NOMO-1 (cell line): ENCODE measurements at regions not wholly inside any gene's neighbourhood (a gene's known extent, or its start where the extent isn't known, plus 50 kb on each side); places are given as distances from the start of the nearest gene placed in this dataset.
"Not testable (repeated sequence)": the region's sequence is repeated elsewhere in the genome, so short reads cannot be mapped to it uniquely, and the experiment has no call there.

Source experiments
- DNase-seq, 2 experiments: peaks; one replicate each; lab custom pipeline; 2025; ENCODE audit not compliant: unreplicated experiment in 2 of 2; lab: John Stamatoyannopoulos, UW

DNA sequence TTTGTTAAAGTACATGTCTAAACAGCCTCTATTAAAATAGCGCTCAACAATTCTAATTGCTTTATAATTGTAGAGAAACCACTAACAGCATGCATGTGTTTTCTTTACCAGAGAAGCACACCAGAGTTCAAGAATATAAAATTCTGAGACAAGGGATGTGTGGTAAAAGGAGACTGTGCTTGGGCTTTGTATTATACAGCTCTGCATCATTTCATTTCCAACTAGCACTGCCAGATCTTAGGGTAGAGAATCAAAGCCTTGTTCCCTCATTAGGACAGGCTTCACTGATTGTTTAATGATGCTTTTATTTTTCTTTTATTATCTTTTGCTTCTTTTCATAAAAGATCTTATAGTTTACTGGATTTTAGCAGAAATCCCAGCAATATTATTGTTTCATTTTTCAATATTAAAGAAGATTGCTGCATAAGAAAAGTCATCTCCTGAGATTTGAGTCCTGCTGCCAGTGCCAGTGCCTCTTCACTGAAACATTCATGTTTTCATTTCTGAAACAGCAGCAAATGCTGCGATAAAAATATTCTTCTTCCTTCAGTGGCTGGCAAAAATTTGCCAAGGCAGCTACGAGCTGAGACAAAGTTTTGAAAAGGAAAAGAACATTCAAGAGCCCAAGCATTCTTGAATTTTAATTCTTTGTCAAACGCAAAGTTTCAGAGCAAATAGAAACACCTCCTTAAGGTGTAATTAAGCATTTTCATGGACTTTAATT is 491.0 kb upstream of the PIK3R1 start:
- peak in 1 of 2 experiments; percentile 0 for DNase-seq

DNA sequence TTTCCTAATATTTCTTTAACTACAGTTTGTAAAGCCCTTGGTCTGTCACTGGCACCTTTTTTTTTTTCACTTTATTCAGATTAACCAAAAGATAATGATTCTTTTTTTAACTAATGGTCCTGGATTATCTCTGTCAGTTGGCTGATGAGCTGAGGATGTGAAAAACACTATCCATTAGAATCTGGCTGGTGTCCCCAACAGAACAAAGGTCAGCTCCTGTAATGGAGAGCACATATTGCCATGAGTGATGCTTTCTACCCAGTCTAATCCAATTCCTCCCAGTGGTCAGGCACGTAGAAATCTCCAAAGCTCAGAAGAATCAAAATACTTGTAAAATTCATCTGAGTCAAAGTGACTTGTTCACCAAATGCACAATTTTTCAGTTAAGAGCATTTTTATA is 491.7 kb upstream of the PIK3R1 start:
- no peak for DNase-seq

DNA sequence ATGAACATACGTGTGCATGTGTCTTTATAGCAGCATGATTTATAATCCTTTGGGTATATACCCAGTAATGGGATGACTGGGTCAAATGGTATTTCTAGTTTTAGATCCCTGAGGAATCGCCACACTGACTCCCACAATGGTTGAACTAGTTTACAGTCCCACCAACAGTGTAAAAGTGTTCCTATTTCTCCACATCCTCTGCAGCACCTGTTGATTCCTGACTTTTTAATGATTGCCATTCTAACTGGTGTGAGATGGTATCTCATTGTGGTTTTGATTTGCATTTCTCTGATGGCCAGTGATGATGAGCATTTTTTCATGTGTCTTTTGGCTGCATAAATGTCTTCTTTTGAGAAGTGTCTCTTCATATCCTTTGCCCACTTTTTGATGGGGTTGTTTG is 493.0 kb upstream of the PIK3R1 start:
- not testable (repeated sequence) for DNase-seq

DNA sequence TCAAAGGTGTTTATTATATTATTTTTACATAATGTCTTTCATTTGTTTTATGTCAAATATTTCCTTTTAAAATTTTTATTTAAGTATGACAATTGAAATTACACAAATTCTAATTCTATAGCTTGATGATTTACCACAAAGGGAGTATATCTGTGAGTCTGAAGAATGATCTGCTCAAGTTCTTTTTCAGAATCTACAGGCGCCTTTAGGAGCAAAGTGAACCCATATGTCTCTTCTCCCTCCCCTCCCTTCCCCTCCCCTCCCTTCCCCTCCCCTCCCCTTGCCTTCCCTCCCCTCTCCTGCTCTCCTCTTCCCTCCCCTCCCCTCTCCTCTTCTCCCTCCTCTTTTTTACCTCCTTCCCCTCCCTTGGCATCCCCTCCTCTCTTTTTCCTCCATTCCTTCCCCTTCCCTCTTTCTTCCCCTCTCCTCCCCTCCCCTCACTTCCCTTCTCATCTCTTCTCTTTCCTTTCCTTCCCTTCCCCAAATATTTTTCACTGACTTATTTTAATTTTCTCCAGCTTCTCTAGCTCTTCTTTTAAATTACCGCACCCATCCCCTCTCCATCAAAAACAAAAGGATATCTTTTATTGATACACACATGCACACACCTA is 495.3 kb upstream of the PIK3R1 start:
- DNase-seq, result no peak

DNA sequence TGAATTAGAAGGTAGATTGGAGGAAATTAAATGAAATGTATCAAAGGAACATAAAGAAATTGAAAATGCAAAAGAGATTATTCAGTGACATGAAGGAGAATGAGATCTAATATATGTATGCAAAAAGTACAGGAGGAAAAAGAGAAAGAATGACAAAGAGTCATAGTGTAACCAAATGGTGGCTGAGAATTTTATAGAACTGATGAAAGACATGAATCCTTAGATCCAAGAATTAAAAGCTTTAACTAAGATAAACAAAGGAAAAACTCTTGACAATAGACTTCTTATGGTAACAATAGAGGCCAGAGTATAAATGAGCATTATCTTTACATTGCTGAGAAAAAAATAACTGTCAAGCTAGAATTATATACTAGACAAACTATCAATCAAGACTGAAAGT is 505.4 kb upstream of the CD180 start:
- DNase-seq, result no peak

DNA sequence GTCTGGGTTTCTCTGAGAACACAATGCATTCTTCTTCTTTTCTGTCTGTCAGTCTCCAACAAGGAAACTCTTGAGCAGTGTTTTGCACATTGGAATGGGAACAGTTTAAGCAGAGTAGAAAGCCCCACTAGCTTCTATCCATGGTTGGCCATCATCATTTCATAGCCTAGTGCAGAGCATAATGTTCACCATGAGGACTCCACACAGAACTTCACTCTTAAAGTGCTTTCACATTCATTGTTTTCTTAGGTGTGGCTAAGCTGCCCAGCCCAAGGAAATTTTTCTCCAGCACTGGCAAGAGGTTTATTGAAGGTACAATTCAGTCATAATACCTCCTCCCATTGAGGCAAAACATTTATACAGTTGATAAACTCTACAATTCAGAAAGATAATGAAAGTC is 503.0 kb upstream of the CD180 start:
- no peak for DNase-seq

DNA sequence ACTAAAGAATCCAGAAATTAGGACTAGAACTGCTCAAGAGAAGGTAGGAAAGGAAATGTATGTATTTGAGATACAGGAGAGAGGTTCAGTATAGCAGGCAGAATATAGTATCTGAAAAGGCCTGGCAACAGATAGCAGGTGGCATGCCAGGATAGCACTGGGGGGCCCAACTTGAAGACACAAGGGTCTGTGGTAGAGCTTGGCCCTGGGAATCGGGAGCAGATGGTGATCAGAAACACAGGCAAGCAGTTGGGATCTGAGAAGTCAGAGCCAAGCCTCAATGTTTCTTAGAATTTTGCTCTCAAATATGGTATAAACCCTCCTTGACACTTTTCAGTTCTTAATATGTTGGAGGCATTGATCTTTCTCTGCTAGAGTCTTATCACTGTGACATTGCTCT is 499.8 kb upstream of the CD180 start:
- no peak for DNase-seq

DNA sequence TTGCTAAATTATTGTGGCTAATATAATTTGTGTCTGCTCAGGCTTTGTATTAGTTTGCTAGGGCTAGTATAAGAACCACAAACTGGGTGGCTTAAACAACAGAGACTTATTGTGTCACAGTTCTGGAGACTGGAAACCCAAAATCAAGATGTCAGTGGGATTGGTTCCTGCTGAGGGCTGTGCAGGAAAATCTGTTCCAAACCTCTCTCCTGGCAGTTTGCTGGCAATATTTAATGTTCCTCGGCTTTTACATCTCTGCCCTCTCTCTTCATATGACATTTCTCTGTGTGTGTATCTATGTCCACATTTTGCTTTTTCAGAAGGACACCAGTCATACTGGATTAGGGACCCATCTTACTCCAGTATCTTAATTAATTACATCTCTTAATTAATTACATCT is 498.8 kb upstream of the CD180 start:
- DNase-seq, result no peak

DNA sequence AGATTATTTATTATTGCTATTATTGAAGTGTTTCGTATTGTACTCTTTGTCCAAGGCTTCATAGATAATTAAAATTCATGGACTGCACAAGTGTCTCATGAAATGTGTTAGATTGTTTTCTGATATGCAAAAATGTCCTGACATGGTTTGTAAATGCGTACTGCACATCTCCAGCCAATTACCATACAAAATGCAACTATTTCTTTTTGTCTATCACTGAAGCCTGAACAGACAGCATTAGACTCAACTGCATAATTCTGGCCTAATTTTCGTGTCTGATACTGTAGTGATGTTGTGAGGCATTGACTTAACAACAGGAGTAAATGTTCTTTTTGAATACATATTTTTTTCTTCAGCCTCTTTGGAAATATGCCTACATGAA is 498.2 kb upstream of the CD180 start:
- no peak for DNase-seq

DNA sequence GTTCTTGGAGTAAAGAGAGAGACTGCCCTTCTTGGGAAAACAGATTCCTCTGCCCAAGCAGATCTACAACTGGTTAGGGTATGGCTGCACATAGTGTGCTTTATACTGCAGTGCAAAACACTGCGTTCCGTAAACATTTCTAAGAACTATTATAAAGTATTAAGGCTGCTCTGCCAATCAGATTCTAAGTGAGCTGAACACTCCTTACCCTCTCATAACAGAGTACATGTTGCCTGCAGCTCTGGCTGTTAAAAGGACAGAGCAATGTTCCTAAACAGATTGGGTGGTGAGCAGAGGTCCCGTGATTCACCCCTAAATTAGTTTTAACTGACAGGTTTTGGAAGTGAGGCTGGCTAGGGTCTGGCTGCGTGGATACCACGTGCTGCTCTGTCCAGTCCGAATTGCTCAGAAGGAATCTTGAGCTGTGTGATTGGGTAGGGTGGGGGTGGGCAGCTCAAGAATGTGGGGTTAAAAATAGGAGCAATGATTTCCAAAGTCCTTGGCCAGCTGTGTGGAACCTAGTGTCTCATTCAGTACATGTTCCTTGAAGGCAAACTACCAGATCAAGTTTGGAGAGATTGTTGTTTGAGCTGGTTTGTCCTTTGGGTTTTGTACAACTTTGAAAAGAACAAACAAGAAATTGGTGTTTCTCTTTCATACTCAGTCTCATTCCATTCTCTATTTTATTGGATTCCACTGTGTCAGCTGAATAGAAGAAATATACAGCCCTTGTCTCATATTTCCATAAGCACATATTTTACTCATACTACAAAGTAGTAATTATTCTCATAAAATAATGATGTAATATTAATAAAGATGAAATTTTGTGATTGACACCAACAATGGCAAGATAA is 497.6 kb upstream of the CD180 start:
- DNase-seq, result no peak

DNA sequence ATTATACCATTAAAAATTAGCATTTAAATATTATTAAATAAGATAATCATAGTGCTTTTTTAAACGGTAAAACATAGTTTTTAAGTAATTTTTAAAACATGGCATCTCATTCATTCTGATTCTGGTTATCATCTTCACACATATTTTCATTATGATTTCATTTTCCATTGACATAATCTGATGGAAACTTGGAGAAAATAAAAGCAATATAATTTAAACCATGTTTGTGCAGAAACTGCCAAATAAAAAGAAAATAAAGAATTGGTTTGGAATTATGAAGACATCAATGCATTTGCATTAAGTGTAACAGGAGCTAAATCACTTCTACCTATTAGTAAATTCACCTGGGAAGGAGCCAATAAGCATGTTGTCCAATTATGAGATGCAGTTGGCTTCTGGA is 490.1 kb upstream of the CD180 start:
- DNase-seq, result no peak

DNA sequence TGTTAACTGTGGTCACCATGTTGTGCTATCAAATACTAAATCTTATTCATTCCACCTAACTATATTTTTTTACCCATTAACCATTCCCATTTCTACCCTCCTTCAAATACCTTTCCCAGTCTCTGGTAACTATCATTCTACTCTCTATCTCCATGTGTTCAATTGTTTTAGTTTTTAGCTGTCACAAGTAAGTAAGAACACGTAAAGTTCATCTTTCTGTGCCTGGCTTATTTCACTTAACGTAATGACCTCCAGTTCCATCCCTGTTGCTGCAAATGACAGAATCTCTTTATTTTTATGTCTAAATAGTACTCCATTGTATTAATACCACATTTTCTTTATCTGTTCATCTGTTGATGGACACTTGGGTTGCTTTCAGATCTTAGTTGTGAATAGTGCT is 485.1 kb upstream of the CD180 start:
- DNase-seq, result no peak

DNA sequence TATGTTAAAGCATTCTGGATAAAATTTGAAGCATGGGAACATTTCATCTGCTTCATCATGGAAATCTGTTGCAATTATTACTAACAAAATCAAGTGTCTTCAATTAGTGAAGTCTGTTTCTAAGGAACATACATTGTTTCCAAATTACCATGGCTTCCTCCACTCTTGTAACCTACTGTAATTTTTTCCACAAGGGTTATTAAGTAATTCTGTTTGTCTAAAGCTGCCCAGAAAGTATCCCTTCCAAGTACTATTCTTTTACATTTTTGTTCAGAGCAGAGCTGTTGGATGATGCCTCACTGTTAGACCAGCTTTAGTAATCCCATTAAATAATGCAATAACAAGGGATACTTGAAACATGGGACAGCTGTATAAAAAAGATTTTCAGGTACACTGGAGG is 483.5 kb upstream of the CD180 start:
- peak in 1 of 2 experiments; percentile 6 for DNase-seq

DNA sequence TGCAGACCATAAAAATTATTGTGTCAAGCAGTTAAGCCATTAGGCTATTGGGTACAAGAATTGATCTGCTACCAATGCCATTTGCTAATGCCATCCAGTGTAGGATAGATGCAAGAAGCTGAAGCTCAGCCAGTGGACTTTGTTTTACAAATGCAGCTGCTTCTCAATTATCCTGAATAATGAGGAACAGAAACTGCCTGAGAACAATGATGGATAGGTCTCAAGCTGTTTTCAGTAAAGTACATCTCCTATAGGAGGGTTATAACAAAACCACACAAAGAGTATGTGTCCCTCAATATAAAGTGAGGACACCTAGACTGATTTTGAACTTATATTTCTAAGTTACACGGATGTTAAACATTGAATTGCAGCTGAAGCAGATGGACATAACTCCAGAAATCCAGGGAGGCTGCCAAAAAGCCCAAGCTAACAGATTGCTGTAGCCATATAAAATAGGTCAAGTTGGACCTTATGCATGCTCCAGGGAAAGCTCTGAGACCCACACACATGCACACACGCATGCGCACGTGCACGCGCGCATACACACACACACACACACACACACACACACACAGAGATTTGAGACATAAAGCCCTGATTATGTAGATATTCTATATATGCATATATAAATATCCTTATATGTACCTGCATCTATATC is 482.7 kb upstream of the CD180 start:
- peak in 1 of 2 experiments; percentile 82 for DNase-seq

DNA sequence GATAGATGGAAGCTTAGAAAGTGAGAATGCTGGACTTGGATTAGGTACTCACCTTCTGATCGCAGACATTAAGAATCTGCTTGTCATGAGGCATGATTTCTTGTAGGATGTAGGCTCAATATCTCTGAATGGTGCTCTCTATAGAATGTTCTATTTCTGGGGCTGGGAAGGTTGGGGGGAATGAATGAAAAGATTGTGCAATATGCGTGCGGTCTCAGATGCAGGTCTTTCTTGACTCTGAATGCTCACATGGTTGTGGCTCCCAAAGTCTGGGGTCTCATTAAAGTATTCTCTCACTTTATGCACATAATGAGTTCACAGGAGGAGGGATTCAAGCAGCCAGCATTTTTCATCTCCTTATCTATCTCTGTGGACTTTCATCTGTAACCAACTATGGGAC is 482.0 kb upstream of the CD180 start:
- no peak for DNase-seq

DNA sequence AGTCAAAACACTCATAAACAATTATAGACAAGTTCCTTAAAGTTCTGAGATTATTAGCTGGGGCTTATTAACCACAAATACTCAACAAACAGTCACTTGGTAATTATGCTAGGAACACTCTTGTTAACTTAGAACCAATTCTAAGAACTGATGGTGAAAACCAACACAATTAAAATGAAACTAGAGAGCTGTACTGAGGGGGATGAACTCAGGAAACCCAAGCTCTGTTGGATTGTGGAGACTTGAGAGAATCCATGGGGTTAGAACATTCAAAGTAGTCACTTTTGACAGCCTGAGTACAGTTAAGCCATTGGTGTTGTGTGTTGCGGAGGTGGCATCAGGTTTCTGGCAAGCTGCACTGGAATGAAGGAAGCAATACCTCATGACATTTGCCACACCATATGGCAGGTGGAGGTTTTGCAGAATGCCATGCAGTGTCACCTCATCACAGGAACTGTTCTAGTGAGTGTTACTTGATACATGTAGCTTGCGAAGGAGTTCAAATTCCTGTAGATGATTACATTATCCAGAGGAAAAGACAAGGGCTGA is 480.9 kb upstream of the CD180 start:
- no peak for DNase-seq

DNA sequence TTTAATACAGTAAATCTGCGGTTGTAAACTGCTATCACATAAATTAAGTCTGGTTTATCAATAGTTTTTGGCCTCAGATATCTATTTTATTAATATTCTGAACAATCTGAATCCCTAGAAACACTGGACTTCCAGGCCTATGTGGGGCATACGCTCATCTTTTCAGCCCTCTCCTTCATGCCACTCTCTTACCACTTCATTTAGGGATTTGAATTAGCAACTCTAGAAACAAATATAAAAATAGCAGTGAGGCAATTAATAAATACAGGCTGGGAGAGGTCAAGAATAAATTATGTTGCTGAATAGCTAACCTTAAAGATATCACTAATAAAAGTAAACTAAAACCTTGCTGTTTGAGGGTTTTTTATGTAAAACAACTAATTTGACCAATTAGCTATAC is 480.3 kb upstream of the CD180 start:
- no peak for DNase-seq

DNA sequence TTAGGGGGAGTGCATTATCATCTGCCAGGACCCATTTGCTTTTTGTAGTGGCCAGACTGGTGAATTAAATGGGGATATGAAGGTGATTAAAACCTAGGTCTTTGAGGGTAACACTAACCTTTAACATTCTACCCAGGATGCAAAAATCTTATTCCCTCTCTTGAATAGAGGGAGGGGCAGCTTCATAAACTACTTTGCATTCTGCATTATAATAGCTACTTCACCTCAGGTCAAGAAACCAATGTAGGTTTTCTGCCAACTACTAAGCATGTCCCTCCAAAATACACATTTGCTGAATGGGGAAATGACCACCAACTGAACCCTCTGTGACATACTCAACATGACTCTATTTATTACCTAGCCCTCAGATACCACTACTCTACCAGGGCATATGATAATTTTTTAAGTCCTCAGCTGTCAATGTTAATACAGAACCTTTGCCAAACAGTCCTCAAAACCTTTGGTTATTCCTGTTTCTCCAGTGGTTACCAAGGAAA is 477.6 kb upstream of the CD180 start:
- no peak for DNase-seq

DNA sequence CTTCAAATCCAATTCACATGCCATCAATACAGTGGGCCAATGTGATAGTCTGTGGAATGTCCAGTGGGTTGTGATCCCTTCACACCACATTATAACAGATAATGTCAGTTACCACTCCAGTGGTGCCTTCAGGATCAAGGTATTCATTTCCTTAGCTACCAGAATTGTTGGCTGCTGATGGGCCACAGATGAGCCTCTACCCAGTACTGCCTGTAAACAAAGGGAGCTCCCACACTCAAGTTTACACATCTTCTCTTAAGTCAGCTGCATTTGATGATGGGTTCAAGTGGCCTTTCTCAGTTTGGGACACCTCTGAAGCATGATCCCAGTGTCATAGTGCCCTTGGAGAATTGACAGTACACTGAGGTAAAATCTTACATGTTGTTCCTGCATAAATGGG is 477.0 kb upstream of the CD180 start:
- no peak for DNase-seq

DNA sequence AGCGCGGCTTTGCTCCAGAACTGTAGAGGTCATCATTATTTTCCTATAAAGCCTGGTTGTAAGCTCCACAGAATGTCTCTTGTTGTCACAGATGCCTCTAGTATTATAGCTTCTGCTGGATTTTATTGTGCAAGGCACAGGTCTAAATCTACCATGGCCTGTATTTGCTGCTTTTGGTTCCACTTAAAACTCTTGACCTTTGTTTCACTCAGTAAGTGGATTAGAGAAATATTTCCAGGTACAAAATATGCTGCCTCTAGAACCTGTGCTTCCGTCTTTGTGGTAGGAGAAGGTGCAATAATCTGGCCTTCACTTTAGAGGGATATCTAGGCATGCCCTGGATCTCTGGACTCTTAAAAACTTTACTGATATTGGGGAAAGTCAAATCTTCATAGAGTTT is 476.6 kb upstream of the CD180 start:
- DNase-seq, result no peak

DNA sequence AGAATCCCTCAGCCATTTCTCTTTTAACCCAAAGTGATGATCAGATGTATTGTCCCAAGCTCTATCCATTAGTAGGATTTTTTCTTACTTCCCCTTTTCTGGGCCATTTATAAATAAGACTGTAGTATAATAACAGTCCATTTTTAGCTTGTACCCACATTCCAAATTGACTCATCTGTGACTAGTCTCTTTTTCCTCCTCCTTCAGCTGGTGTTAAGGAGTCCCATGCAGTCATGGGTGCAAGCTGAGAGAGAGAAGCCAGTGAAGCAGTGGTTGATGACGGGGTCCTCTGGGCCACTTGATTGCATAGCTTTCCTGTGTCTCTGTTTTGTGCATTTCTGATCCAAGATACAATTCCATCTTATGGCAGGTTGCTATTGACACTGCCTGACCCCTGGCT is 476.0 kb upstream of the CD180 start:
- peak; percentile 26 to 79 for DNase-seq
